Immature natural killer cell (primary cell): ENCODE measurements at regions not wholly inside any gene's neighbourhood (a gene's known extent, or its start where the extent isn't known, plus 50 kb on each side); places are given as distances from the start of the nearest gene placed in this dataset.

Experiments used
- DNase-seq, 3 donors: peaks; one replicate each; pipeline ENCODE4 v3.0.0; 2022; ENCODE audit warnings: mixed read lengths in 1 of 3
- H3K27ac Mint-ChIP-seq, 6 donors: one replicate each; pipeline ENCODE4 v1.8.0; 2020; ENCODE audit warnings: mixed read lengths in 6 of 6, mild to moderate bottlenecking in 5 of 6, inconsistent platforms in 4 of 6, moderate library complexity in 3 of 6
- H3K27me3 Mint-ChIP-seq, 3 donors: one replicate each; pipeline ENCODE4 v1.8.0; 2020 to 2021; ENCODE audit warnings: low read depth in 3 of 3, mild to moderate bottlenecking in 3 of 3, mixed read lengths in 3 of 3, moderate library complexity in 3 of 3, inconsistent platforms in 1 of 3
- H3K36me3 Mint-ChIP-seq, 3 donors: one replicate each; pipeline ENCODE4 v1.8.0; 2020; ENCODE audit warnings: mixed read lengths in 3 of 3, inconsistent platforms in 2 of 3, mild to moderate bottlenecking in 2 of 3
- H3K4me1 Mint-ChIP-seq, 2 donors: one replicate each; pipeline ENCODE4 v1.8.0; 2020; ENCODE audit warnings: inconsistent platforms in 2 of 2, mild to moderate bottlenecking in 2 of 2, mixed read lengths in 2 of 2, moderate library complexity in 1 of 2
- H3K4me3 Mint-ChIP-seq, 5 donors: one replicate each; pipeline ENCODE4 v1.8.0; 2020; ENCODE audit warnings: mild to moderate bottlenecking in 5 of 5, mixed read lengths in 5 of 5, inconsistent platforms in 3 of 5, moderate library complexity in 3 of 5
- H3K9me3 Mint-ChIP-seq, 6 donors: one replicate each; pipeline ENCODE4 v1.8.0; 2020; ENCODE audit warnings: mild to moderate bottlenecking in 6 of 6, mixed read lengths in 6 of 6, inconsistent platforms in 4 of 6, moderate library complexity in 3 of 6

DNA sequence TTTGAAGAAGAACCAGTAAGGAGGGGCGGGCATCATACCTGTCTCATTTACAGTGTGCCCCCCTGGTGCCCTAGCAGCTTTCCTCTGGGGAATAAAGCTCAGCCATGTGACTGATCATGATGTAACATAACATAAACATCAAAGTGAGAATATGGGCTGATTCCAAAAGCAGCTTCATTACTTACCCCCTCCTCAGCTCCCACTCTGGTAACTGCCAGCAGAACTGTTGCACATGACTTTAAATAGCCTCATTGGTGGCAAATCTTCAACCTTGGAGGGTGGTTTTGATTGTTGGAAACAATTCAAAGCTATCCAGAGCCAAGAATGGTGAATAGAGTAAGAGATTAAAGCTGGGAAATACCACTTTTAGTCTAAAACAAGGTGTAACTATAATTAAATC, 384.6 kb downstream of the BUD13 start:
- DNase-seq: no peak
- H3K36me3 Mint-ChIP-seq: no peaks in the 10 kb centered on the region
- no peak overlapping the region for H3K27ac Mint-ChIP-seq
- no peaks in the 10 kb centered on the region for H3K9me3 Mint-ChIP-seq
- H3K4me3 Mint-ChIP-seq: no peak overlapping the region
- H3K4me1 Mint-ChIP-seq: no peaks in the 10 kb centered on the region
- peaks cover under 1 to 2% (median 2%) of the 10 kb centered on the region in 3 donors for H3K27me3 Mint-ChIP-seq

GRCh38 chr11:116387641-116388040, 385.1 kb downstream of the BUD13 start:
- Mint-ChIP-seq H3K4me3 (no peak overlapping the region), H3K9me3 (no peaks in the 10 kb centered on the region), H3K27me3 (peaks cover 0 to 2% (median 2%) of the 10 kb centered on the region in 3 donors), H3K4me1 (no peaks in the 10 kb centered on the region), H3K27ac (no peak overlapping the region), H3K36me3 (no peaks in the 10 kb centered on the region)
- DNase-seq: no peak

- Mint-ChIP-seq H3K27me3 (peaks cover 0 to 2% (median under 1%) of the 10 kb centered on the region in 3 donors), H3K9me3 (no peaks in the 10 kb centered on the region), H3K27ac (no peak overlapping the region), H3K4me3 (no peak overlapping the region), H3K36me3 (no peaks in the 10 kb centered on the region), H3K4me1 (no peaks in the 10 kb centered on the region)
- no peak for DNase-seq
These were observed 386.6 kb downstream of the BUD13 start for GRCh38 chr11:116386118-116386699.

- H3K4me3 Mint-ChIP-seq: no peak overlapping the region
- DNase-seq: no peak
- H3K27me3 Mint-ChIP-seq: peaks cover 0 to 2% (median 0%) of the 10 kb centered on the region in 3 donors
- H3K36me3 Mint-ChIP-seq: no peaks in the 10 kb centered on the region
- H3K4me1 Mint-ChIP-seq: no peaks in the 10 kb centered on the region
- H3K9me3 Mint-ChIP-seq: no peaks in the 10 kb centered on the region
- H3K27ac Mint-ChIP-seq: no peak overlapping the region
These were observed 387.9 kb downstream of the BUD13 start for GRCh38 chr11:116384876-116385275.

GRCh38 chr11:116384407-116384806, 388.4 kb downstream of the BUD13 start:
- H3K4me1 Mint-ChIP-seq: no peaks in the 10 kb centered on the region

GRCh38 chr11:116379185-116379828, 393.5 kb downstream of the BUD13 start:
- peaks cover 0 to 2% (median 0%) of the 10 kb centered on the region in 3 donors for H3K27me3 Mint-ChIP-seq
- no peak for DNase-seq
- H3K36me3 Mint-ChIP-seq: no peaks in the 10 kb centered on the region
- H3K9me3 Mint-ChIP-seq: peaks cover 0 to 4% (median under 1%) of the 10 kb centered on the region in 6 donors
- no peaks in the 10 kb centered on the region for H3K4me1 Mint-ChIP-seq
- no peak overlapping the region for H3K27ac Mint-ChIP-seq
- H3K4me3 Mint-ChIP-seq: no peak overlapping the region

More at GRCh38 chr11:116384407-116384806, 388.4 kb downstream of the BUD13 start:
- Mint-ChIP-seq H3K4me3 (no peak overlapping the region), H3K27ac (no peak overlapping the region), H3K9me3 (peaks cover 0 to 2% (median 0%) of the 10 kb centered on the region in 6 donors), H3K27me3 (peaks cover 0 to 2% (median 0%) of the 10 kb centered on the region in 3 donors), H3K36me3 (no peaks in the 10 kb centered on the region)
- DNase-seq: no peak

DNA sequence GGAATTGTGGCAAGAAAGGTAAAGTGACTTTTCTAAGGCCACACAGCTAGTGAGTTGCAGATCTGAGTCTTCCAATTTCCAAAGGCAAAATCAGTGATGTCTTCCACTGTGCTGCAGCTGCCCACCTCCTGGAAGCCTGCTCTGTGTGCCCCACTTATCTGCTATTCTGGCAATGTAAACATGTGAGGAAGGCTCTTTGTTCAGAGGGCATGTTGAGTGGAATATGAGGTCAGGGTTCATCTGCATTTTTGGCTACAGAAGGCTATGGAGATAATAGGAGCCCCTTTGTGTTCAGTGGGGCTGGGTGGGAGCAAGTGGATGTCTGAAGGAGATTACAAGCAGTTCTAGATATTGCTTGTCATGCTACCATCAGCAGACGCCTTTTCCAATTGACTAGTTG, 396.2 kb downstream of the BUD13 start:
- Mint-ChIP-seq H3K36me3 (no peaks in the 10 kb centered on the region), H3K4me1 (no peaks in the 10 kb centered on the region), H3K4me3 (no peak overlapping the region), H3K27me3 (peaks cover 0 to 5% (median 2%) of the 10 kb centered on the region in 3 donors), H3K27ac (no peak overlapping the region), H3K9me3 (peaks cover 0 to 4% (median 2%) of the 10 kb centered on the region in 6 donors)
- no peak for DNase-seq

GRCh38 chr11:116376054-116376453, 396.7 kb downstream of the BUD13 start:
- DNase-seq: no peak
- Mint-ChIP-seq H3K36me3 (no peaks in the 10 kb centered on the region), H3K4me3 (no peak overlapping the region), H3K9me3 (peaks cover 0 to 4% (median 2%) of the 10 kb centered on the region in 6 donors), H3K27ac (no peak overlapping the region), H3K27me3 (peaks cover 0 to 5% (median 2%) of the 10 kb centered on the region in 3 donors), H3K4me1 (no peaks in the 10 kb centered on the region)

DNA sequence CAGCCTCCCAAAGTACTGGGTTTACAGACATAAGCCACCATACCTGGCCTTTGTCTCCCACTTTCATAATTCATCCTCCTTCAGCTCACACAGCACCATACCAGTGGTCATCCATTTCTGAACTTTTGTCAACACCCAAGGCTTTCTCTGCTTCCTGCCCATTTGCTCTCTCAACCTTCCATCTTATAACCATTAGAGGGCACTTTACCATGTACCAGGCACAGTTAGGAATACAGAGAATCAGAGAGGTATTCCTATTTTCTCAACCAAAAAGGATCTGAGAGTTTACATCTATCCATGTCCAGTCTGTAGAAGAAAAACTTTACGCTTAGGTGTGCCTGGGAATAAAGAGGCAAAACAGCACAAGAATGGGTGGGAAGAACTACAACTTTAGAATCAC, 397.6 kb downstream of the BUD13 start:
- H3K27me3 Mint-ChIP-seq: peaks cover 0 to 5% (median 2%) of the 10 kb centered on the region in 3 donors

GRCh38 chr11:116374085-116374484, 398.7 kb downstream of the BUD13 start:
- H3K4me1 Mint-ChIP-seq: no peaks in the 10 kb centered on the region
- H3K4me3 Mint-ChIP-seq: no peak overlapping the region
- no peak for DNase-seq
- no peaks in the 10 kb centered on the region for H3K36me3 Mint-ChIP-seq
- H3K27me3 Mint-ChIP-seq: peaks cover 0 to 5% (median 2%) of the 10 kb centered on the region in 3 donors
- H3K27ac Mint-ChIP-seq: peak overlapping the region in 1 of 6 donors; percentile 56
- H3K9me3 Mint-ChIP-seq: peaks cover 0 to 2% (median under 1%) of the 10 kb centered on the region in 6 donors

More for the DNA sequence above, 397.6 kb downstream of the BUD13 start:
- Mint-ChIP-seq H3K9me3 (peaks cover 0 to 4% (median 2%) of the 10 kb centered on the region in 6 donors), H3K4me3 (no peak overlapping the region), H3K4me1 (no peaks in the 10 kb centered on the region), H3K27ac (no peak overlapping the region), H3K36me3 (no peaks in the 10 kb centered on the region)
- DNase-seq: no peak

DNA sequence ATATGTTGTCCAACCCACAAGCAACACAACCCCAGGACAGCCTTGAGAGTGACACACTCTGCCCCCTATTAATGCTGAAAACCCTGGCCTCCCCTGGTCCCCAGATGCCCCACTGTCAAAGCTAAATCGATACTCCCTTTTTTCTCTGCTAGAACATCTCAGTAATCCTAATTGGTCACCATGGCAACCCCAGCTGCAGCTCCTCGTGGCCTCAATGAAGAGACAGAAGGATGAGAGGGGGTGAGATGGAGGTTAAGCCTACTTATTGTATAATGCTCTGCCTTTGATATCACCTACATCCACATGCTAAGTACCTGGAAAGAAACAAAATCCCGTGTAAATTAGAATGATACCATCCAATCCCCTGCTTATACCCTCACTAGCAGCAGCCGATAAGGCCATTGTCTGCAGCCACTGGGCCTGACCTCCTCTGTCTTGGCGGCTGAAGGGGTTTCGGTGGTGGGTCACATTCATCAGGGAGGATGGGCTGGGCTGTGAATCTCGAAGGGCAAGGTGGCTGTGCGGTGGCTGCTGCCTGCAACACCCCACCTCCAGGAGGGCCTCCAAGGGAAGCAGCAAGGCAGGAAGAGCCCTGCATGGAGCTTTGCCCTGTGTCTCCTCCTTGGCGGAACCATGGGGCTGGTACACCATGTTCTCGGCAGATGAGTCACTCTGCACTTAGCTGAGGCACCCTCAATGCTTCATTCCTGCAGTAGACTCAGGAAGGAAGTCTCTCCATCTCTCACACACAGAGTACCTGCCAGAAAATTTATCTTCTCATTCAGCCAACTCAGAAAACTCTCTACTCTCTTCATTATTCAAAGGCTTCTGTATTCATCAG, 399.5 kb downstream of the BUD13 start:
- DNase-seq: no peak
- Mint-ChIP-seq H3K9me3 (peaks cover 0 to 2% (median 0%) of the 10 kb centered on the region in 6 donors), H3K27me3 (peaks cover 0 to 5% (median 2%) of the 10 kb centered on the region in 3 donors), H3K27ac (no peak overlapping the region), H3K4me3 (no peak overlapping the region), H3K4me1 (no peaks in the 10 kb centered on the region), H3K36me3 (no peaks in the 10 kb centered on the region)

- H3K36me3 Mint-ChIP-seq: no peaks in the 10 kb centered on the region
- DNase-seq: no peak
- H3K4me3 Mint-ChIP-seq: no peak overlapping the region
- peaks cover 0 to 2% (median 0%) of the 10 kb centered on the region in 6 donors for H3K9me3 Mint-ChIP-seq
- no peak overlapping the region for H3K27ac Mint-ChIP-seq
- no peaks in the 10 kb centered on the region for H3K4me1 Mint-ChIP-seq
- peaks cover 0 to 8% (median 2%) of the 10 kb centered on the region in 3 donors for H3K27me3 Mint-ChIP-seq
These were observed 401.6 kb downstream of the BUD13 start for GRCh38 chr11:116371146-116371545.

DNA sequence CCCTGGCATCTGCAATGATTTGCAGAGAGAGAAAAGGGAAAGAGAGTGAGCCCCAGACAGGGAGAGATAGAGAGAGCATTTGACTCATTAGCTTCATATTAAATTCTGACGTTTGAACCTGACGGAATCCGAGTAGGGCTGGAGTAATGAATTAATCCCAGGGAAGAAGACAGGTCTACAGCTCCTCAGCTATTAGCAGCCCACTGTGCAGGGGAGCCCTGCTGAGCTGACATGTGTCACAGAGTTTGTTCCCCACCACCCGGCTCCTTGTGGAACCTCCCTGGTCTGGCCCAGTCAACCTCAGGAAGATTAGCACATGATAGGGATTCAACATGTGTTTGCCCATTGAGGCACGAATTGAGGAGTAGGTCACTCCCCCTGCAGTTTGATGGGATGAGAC, 404.0 kb downstream of the BUD13 start:
- no peak overlapping the region for H3K4me3 Mint-ChIP-seq
- H3K4me1 Mint-ChIP-seq: no peaks in the 10 kb centered on the region
- peaks cover 0 to 8% (median 2%) of the 10 kb centered on the region in 3 donors for H3K27me3 Mint-ChIP-seq
- no peak for DNase-seq
- no peak overlapping the region for H3K27ac Mint-ChIP-seq
- no peaks in the 10 kb centered on the region for H3K36me3 Mint-ChIP-seq
- H3K9me3 Mint-ChIP-seq: peaks cover 0 to 2% (median 0%) of the 10 kb centered on the region in 6 donors
